ENCODE measurements at regions not wholly inside any gene's neighbourhood (a gene's known extent, or its start where the extent isn't known, plus 50 kb on each side); places are given as distances from the start of the nearest gene placed in this dataset.

- TF ChIP-seq ZNF70 (CRISPR knock-in tag; IDR thresholded peaks at IDR 0.05) (no peak), TCF4 (CRISPR knock-in tag; IDR thresholded peaks at IDR 0.05; ENCODE audit: borderline replicate concordance) (no peak), TSHZ2 (CRISPR knock-in tag; IDR thresholded peaks at IDR 0.05) (no peak), RARB (CRISPR knock-in tag; IDR thresholded peaks at IDR 0.05) (no peak), BACH2 (CRISPR knock-in tag; IDR thresholded peaks at IDR 0.05; ENCODE audit: borderline replicate concordance) (no peak), CSDC2 (CRISPR knock-in tag; IDR thresholded peaks at IDR 0.05) (no peak), ZFP30 (CRISPR knock-in tag; IDR thresholded peaks at IDR 0.05) (no peak), OSR1 (CRISPR knock-in tag; IDR thresholded peaks at IDR 0.05) (no peak), ESRRG (CRISPR knock-in tag; IDR thresholded peaks at IDR 0.05) (no peak)
- TF ChIP-seq, protein P1, sequence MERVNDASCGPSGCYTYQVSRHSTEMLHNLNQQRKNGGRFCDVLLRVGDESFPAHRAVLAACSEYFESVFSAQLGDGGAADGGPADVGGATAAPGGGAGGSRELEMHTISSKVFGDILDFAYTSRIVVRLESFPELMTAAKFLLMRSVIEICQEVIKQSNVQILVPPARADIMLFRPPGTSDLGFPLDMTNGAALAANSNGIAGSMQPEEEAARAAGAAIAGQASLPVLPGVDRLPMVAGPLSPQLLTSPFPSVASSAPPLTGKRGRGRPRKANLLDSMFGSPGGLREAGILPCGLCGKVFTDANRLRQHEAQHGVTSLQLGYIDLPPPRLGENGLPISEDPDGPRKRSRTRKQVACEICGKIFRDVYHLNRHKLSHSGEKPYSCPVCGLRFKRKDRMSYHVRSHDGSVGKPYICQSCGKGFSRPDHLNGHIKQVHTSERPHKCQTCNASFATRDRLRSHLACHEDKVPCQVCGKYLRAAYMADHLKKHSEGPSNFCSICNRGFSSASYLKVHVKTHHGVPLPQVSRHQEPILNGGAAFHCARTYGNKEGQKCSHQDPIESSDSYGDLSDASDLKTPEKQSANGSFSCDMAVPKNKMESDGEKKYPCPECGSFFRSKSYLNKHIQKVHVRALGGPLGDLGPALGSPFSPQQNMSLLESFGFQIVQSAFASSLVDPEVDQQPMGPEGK (CRISPR knock-in tag; IDR thresholded peaks at IDR 0.05; ENCODE audit: borderline replicate concordance): no peak
These were observed 526.6 kb downstream of the C4orf33 start for GRCh38 chr4:129622566-129622965.
